K562 (cell line): ENCODE measurements at regions not wholly inside any gene's neighbourhood (a gene's known extent, or its start where the extent isn't known, plus 50 kb on each side); places are given as distances from the start of the nearest gene placed in this dataset.

Experiments
- GATA2 ChIP-seq: sonication (generic); formaldehyde crosslinking; IDR thresholded peaks from 2 replicates; pipeline ENCODE4 v1.4.0; 2020; ENCODE audit warnings: mild to moderate bottlenecking, missing genetic modification reagents
- GTF2F1 ChIP-seq: IDR thresholded peaks from 2 replicates; pipeline ENCODE4 v1.6.1; 2011; ENCODE audit warnings: low read depth, low read length, improper control_type of control experiment
- HEY1 ChIP-seq: fragments of 250-450 bp; sonication (Bioruptor Pico); IDR thresholded peaks from 2 replicates; pipeline ENCODE4 v1.5.0; 2020; ENCODE audit warnings: mild to moderate bottlenecking, moderate library complexity, borderline replicate concordance
- VEZF1 ChIP-seq: fragments of 200-800 bp; sonication (Bioruptor generic); IDR thresholded peaks from 2 replicates; pipeline ENCODE4 v1.6.1; 2017; ENCODE audit warnings: missing genetic modification characterization, missing compliant biosample characterization
- TF ChIP-seq, protein P1 (sequence below), 2 experiments: fragments of 450-650 bp; IDR thresholded peaks; 2 replicates each; pipeline ENCODE4 v1.6.1; 2016; ENCODE audit warnings: mild to moderate bottlenecking in 2 of 2, borderline replicate concordance in 1 of 2, low read depth in 1 of 2, moderate library complexity in 1 of 2

- TF ChIP-seq, protein P1, sequence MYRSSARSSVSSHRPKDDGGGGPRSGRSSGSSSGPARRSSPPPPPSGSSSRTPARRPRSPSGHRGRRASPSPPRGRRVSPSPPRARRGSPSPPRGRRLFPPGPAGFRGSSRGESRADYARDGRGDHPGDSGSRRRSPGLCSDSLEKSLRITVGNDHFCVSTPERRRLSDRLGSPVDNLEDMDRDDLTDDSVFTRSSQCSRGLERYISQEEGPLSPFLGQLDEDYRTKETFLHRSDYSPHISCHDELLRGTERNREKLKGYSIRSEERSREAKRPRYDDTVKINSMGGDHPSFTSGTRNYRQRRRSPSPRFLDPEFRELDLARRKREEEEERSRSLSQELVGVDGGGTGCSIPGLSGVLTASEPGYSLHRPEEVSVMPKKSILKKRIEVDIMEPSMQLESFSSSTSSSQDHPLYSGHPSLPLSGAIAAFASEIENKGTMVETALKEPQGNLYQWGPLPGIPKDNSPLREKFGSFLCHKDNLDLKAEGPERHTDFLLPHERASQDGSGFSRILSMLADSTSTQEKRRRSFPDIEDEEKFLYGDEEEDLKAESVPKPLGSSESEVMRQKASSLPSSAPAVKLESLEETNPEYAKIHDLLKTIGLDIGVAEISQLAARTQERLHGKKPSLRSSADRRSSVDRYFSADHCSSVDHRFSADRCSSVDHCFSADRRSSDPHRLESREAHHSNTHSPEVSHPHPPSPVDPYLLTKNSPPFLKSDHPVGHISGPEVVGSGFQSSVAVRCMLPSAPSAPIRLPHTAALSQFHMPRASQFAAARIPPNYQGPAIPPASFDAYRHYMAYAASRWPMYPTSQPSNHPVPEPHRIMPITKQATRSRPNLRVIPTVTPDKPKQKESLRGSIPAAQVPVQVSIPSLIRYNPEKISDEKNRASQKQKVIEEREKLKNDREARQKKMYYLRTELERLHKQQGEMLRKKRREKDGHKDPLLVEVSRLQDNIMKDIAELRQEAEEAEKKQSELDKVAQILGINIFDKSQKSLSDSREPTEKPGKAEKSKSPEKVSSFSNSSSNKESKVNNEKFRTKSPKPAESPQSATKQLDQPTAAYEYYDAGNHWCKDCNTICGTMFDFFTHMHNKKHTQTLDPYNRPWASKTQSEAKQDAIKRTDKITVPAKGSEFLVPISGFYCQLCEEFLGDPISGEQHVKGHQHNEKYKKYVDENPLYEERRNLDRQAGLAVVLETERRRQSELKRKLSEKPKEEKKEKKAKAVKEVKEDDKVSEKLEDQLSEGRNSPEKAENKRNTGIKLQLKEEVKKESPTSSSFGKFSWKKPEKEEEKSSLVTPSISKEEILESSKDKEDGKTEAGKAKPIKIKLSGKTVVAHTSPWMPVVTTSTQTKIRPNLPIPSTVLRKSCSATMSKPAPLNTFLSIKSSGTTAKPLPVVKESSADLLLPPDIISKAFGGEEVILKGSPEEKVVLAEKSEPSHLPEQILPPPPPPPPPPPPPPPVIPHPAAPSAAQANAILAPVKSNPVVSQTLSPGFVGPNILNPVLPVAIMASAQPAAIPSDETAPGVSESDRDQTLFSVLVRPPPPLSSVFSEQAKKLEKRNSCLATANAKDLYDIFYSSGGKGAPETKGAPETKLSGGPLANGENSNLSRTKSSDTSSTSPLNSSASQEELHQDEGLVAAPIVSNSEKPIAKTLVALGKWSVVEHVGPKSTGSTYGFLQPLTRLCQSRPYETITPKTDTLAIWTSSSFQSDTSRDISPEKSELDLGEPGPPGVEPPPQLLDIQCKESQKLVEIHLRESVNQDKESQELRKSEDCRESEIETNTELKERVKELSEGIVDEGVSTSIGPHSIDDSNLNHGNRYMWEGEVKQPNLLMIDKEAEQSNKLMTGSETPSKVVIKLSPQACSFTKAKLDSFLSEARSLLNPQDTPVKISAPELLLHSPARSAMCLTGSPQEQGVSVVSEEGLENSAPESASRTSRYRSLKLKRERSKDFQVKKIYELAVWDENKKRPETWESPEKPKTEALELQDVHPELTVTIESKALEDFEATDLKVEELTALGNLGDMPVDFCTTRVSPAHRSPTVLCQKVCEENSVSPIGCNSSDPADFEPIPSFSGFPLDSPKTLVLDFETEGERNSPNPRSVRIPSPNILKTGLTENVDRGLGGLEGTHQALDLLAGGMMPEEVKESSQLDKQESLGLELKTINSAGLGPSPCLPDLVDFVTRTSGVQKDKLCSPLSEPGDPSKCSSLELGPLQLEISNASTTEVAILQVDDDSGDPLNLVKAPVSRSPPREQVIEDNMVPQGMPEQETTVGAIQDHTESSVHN (IDR thresholded peaks at IDR 0.05; ENCODE audit: borderline replicate concordance in 1 of 2, low read depth in 1 of 2): no peak
- no peak for TF ChIP-seq HEY1
- no peak for TF ChIP-seq VEZF1 (CRISPR knock-in tag)
- no peak for TF ChIP-seq GTF2F1
- no peak for TF ChIP-seq GATA2 (CRISPR knock-in tag)
These were observed 786.8 kb downstream of the TMTC2 start (continued) for GRCh38 chr12:83473408-83474095.
